NCI-H345 treated with DMSO at 0.1 percent for 48 hours (cell line): ENCODE measurements at regions not wholly inside any gene's neighbourhood (a gene's known extent, or its start where the extent isn't known, plus 50 kb on each side); places are given as distances from the start of the nearest gene placed in this dataset.

Source experiments
- DNase-seq: peaks from one replicate; lab custom pipeline; 2025; ENCODE audit not compliant: unreplicated experiment; lab: John Stamatoyannopoulos, UW

DNA sequence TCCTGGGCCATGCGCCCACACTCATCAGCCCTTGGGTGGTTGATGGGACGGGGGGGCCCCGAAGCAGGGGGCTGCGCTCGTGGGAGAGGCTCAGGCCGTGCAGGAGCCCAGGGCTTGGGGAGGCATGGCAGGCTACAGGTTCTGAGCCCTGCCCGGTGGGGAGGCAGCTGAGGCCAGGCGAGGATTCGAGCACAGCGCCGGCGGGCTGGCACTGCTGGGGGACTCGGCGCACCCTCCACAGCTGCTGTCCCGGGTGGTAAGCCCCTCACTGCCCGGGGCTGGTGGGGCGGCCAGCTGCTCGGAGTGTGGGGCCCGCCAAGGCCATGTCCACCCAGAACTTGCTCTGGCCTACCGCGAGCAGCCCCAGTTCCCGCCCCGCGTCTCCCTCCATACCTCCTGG, 295.8 kb upstream of the SEL1L start:
- no peak for DNase-seq

DNA sequence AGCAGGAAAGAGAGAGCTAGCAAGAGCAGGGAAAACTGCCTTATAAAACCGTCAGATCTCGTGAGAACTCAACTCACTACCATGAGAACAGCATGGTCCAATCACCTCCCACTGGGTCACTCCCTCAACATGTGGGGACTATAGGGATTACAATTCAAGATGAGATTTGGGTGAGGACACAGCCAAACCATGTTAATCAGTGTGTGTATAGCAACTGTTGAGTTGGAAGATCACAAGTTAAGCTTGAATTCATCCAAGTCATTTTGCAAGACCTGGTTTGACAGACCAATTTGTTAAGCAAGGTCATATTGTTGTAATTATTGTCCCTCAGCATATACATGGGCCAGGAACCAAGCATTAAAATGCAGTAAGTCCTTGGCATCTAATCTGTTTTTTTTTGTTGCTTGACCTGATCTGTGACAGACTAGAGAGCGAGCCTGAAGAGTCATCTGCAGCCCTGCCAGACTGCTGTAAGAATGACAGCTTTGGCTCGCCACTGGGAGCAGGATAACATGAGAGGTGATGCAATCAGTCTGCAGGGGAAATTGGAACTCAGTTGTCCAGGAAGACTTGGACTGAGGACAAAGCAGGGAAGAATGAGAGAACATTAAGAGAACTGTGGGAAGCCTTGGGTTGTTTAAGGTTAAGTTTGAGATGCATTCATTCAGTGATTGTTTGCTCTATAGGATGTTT, 297.6 kb upstream of the SEL1L start:
- no peak for DNase-seq

GRCh38 chr14:81834308-81834707, 300.7 kb upstream of the SEL1L start:
- DNase-seq, result no peak

DNA sequence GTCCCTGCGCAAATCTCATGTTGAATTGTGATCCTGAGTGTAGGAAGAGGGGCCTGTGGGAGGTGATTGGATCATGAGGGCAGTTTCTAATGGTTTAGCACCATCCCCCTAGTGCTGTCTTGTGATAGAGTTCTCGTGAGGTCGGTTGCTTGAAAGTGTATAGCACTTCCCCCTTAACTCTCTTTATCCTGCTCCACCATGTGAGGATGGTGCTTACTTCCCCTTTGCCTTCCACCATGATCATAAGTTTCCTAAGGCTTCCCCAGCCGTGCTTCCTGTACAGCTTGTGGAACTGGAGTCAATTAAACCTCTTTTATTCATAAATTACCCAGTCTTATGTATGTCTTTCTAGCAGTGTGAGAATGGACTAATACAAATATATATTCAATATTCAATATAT, 303.7 kb upstream of the SEL1L start:
- no peak for DNase-seq

DNA sequence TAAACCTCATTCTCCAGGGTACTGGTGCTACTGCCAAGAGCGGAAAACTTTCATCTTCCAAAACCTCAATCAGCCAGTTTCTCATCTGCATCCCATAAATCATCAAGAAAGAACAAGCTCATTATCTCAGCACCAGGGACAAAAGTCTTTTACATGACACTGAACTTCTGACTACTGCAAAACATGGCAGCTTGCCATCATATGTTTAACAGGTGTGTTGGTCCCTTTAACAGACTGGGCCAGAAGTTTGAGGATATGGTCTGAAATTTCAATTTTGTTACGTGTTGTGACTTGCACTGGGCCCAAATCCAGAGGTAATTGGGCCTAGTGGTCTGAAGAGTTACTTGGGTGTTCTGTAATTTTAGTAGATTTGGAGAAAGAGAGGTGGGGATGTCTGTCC, 305.4 kb upstream of the SEL1L start:
- no peak for DNase-seq

GRCh38 chr14:81841346-81841745, 307.7 kb upstream of the SEL1L start:
- no peak for DNase-seq

DNA sequence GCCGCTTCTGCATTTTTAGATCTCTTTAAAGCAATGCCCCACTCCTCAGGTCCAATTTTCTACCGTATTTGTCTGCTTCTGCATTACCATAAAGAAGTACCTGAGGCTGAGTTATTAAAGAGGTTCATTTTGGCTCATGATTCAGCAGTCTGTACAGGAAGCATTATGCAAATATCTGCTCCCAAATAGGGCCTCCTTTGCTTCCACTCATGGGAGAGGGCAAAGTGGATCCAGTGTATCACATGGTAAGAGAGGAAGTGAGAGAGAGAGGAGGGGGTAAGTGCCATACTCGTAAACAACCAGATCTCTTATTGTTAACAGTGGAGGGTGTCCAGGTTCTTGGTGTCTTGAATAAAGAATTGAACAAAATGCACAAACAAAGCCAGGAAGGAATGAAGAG, 316.1 kb upstream of the SEL1L start:
- DNase-seq, result no peak

- no peak for DNase-seq
Measured at GRCh38 chr14:81855007-81855406, 321.4 kb upstream of the SEL1L start.

DNA sequence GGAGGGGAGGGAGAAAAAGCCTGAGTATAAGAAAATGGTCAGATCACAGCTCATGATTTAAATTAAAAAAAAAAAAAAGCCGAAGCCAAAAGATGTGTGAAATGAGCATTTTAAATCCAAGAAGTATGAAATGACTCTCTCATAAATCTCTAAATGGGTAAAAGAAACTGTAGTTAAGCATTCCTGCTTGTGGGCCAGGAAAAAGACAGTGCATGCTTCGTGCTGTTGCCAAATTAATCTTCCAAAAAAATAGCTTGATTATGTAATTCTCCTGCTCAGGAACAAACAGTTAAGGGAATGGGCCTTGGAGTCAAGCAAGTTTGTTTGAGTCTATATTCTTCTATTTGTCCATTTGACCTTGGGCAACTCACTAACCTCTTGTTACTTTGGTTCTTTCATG, 325.4 kb upstream of the SEL1L start:
- no peak for DNase-seq

DNA sequence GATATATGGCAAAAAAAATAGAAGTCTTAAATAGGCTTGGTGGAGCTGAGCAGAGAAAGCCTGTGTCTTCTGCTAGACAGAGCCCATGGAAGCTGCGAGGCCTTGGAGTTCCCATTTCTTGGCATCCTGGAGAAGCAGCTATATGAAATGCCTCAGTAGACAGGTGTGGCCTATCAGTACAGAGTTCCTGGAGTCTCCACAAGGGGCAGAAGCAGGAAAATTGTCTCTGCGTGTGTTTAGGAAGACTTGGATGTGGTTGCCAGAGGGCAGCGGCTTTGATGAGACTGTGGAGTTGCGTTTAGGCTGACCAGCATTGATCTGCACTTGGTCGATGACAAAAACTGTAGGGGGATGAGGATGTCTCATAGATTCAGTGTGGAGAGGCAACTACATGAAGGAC, 334.5 kb upstream of the SEL1L start:
- DNase-seq, result no peak

GRCh38 chr14:81871706-81872105, 338.1 kb upstream of the SEL1L start:
- no peak for DNase-seq

- DNase-seq, result no peak
Measured at GRCh38 chr14:81884382-81884781, 350.7 kb upstream of the SEL1L start.

DNA sequence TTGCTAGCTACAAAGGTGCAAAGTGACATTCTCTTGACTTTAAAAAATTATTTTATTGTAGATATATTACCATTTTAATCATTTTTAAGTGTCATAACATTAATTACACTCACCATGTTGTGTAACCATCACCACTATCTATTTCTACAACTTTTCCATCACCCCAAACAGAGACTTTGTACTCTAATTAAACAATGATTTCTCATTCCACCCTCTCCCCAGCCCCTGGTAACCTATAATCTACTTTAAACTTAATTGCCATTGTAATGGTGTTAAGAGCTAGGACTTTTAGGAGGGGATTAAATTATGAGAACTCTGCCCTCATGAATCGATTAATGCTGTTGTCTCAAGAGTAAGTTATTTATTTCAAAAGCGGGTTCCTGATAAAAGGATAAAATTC, 352.9 kb upstream of the SEL1L start:
- no peak for DNase-seq

DNA sequence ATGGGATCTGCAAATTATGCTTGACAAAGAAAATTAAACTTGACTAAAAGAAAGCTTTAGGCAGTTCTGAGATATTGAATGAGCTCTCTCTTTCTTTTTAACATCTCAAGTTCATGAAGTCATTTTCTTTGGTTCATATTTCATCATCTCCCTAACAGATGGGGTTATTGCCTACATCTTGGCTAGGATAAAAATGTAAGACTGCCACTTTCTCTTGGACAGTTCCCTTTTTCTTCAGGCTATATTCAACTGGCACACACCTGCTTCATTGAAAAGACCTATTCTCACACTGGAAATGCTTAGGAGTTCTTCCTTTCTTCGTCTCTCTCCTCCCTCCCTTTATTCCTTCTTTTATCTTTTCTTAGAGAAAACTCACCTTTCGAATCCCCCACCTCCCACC, 355.9 kb upstream of the SEL1L start:
- no peak for DNase-seq

GRCh38 chr14:81890020-81890419, 356.4 kb upstream of the SEL1L start:
- DNase-seq, result no peak

DNA sequence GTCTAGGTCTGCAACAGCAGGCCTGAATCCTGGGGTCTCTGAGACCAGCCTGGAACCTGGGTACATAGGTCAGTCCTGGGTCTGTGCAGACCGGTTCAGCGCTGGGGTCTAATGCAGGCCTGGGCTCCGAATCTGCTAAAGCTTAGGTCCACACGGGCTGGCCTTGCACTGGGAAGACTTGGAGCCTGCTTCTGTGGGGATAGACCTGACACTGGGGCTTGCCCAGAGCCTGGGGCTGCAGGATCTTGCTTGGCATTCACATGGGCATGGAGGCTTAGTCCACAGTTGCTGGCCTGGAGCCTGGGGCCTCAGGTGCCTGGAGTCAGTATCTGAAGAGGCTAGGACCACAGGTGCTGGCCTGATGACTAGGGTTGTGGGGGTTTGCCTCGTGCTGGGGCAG, 369.8 kb upstream of the SEL1L start:
- DNase-seq, result no peak

- DNase-seq, result no peak
Measured at GRCh38 chr14:81927070-81927469, 393.4 kb upstream of the SEL1L start.

DNA sequence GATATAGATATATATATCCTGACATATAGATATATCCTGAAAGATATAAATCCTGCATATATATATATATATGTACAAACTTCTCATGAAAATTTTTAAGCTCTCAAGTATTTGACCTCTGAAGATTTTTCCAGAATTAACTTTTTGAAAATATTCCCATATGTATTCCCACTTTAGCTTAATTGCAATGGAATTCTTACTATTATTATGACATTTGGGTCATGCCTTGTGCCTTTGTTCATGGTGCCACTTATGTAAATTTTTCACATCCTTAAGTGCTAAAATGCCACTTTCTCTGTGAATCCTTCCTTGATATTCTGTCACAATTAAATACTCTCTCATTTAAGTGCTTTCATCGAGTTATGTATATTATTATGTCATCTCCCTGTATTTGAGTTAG, 398.2 kb upstream of the SEL1L start:
- no peak for DNase-seq

DNA sequence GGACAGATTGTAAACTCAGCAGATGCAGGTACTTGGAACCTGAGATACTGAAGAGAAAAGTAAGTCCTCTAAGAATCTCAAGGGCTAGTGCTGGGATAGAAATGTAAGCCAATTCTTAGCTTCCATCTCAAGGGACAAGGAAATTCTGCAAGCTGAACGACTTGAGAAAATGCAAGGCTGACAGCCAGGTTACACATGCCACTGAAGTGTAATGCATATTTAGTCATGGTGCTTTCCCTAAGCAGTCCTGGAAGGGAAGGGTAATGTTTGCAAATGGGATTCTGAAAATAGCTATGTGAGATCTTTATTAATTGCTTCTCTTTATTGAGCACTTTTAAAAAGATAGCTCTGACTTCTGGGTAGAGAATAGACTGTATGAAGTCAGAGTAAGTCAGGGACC, 402.7 kb upstream of the SEL1L start:
- no peak for DNase-seq

- DNase-seq, result no peak
Measured at GRCh38 chr14:81936902-81937301, 403.2 kb upstream of the SEL1L start.

GRCh38 chr14:81938341-81938740, 404.7 kb upstream of the SEL1L start:
- DNase-seq, result no peak

- DNase-seq, result no peak
Measured at GRCh38 chr14:81940651-81941050, 407.0 kb upstream of the SEL1L start.

DNA sequence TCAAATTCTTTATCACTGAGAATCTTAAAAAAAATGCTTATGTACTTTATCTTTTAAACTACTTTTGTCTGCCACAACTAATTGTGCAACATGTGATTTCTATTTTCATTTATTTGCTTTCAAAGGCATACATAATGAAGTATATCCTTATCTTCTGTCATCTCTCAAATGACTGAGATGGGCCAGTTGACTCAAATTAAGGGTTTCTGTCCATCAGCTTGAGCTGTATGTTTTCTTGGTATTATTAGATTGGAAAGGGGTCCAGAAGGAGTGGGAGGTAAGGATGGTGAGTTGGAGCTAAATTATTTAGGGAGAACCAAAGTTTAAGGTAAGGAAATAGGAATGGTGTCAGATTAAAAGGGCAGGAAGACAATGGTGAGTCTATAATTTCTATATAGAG, 408.4 kb upstream of the SEL1L start:
- DNase-seq, result no peak

- no peak for DNase-seq
Measured at GRCh38 chr14:81946375-81946774, 412.7 kb upstream of the SEL1L start.
